ENCODE measurements at regions not wholly inside any gene's neighbourhood (a gene's known extent, or its start where the extent isn't known, plus 50 kb on each side); places are given as distances from the start of the nearest gene placed in this dataset.

GRCh38 chr15:67005294-67005996 is 60.0 kb upstream of the SMAD3 start:
- Histone ChIP-seq H3K27me3 (no peaks in the 10 kb centered on the region), H3K9me3 (no peaks in the 10 kb centered on the region), H3K4me3 (ENCODE audit: low read depth in 1 of 2, low read length in 1 of 2) (no peak overlapping the region), H3K27ac (no peak overlapping the region), H3K4me1 (ENCODE audit: control insufficient read depth in 1 of 2, insufficient read depth in 1 of 2, low read depth in 1 of 2, low read length in 1 of 2) (no peaks in the 10 kb centered on the region), H3K36me3 (no peaks in the 10 kb centered on the region)
- TF ChIP-seq, protein P1, sequence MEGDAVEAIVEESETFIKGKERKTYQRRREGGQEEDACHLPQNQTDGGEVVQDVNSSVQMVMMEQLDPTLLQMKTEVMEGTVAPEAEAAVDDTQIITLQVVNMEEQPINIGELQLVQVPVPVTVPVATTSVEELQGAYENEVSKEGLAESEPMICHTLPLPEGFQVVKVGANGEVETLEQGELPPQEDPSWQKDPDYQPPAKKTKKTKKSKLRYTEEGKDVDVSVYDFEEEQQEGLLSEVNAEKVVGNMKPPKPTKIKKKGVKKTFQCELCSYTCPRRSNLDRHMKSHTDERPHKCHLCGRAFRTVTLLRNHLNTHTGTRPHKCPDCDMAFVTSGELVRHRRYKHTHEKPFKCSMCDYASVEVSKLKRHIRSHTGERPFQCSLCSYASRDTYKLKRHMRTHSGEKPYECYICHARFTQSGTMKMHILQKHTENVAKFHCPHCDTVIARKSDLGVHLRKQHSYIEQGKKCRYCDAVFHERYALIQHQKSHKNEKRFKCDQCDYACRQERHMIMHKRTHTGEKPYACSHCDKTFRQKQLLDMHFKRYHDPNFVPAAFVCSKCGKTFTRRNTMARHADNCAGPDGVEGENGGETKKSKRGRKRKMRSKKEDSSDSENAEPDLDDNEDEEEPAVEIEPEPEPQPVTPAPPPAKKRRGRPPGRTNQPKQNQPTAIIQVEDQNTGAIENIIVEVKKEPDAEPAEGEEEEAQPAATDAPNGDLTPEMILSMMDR (IDR thresholded peaks at IDR 0.05): no peak

GRCh38 chr15:67006083-67007065 is 59.0 kb upstream of the SMAD3 start:
- no peaks in the 10 kb centered on the region for H3K36me3 ChIP-seq
- no peaks in the 10 kb centered on the region for H3K9me3 ChIP-seq
- no peaks in the 10 kb centered on the region for H3K27me3 ChIP-seq
- no peaks in the 10 kb centered on the region for H3K4me1 ChIP-seq (ENCODE audit: control insufficient read depth in 1 of 2, insufficient read depth in 1 of 2, low read depth in 1 of 2, low read length in 1 of 2)
- no peak overlapping the region for H3K27ac ChIP-seq
- TF ChIP-seq, protein P1 (IDR thresholded peaks at IDR 0.05): no peak
- no peak overlapping the region for H3K4me3 ChIP-seq (ENCODE audit: low read depth in 1 of 2, low read length in 1 of 2)

DNA sequence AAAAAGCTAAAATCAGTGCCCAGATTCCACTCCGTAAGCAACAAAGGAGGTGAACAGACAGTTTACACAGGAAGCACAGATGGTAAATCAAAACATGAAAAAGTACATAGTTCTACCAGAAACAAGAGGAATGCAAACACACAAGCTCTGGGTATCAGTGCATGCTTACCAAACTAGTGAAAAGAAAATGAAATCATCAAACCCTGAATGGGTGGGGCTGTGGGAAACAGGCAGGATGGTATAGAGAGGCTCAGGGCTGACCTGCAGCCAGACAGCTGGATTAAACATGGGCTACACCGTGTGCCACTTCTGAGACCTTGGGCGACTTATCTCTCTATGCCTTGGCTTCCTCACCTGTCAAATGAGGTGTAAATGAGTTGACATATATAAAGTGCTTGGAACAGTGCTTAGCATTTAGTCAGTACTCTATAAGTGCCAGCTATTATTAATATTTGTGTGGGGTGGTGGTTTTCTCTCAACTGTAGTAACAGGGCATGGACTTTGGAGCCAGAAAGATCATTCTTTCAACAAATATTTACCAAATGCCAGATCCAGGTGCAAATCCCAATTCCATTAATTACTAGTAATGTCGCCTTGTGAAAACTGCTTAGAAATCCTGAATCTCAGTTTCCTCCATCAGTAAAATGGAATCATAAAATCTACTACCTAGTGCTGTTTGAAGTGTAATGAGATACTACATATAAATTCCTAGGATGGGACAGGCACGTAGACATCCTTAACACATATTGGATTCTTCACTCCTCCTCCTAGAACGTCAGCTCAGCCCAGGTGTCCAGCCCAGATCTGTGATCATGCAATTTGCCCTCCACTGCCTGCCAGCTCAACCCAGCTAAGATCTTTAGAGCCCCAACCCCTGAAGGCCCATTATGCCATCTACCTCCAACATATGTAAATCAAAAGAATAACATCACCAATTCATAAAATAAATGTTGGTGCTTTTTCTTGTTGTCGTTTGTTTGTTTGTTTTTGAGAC is 55.5 kb upstream of the SMAD3 start:
- Histone ChIP-seq H3K27me3 (no peaks in the 10 kb centered on the region), H3K4me3 (ENCODE audit: low read depth in 1 of 2, low read length in 1 of 2) (no peak overlapping the region), H3K4me1 (ENCODE audit: control insufficient read depth in 1 of 2, insufficient read depth in 1 of 2, low read depth in 1 of 2, low read length in 1 of 2) (no peaks in the 10 kb centered on the region), H3K27ac (no peak overlapping the region), H3K36me3 (no peaks in the 10 kb centered on the region), H3K9me3 (no peaks in the 10 kb centered on the region)
- TF ChIP-seq, protein P1 (IDR thresholded peaks at IDR 0.05): no peak

- no peak overlapping the region for H3K4me3 ChIP-seq (ENCODE audit: low read depth in 1 of 2, low read length in 1 of 2)
- TF ChIP-seq, protein P1 (IDR thresholded peaks at IDR 0.05): no peak
- H3K9me3 ChIP-seq: no peaks in the 10 kb centered on the region
- H3K4me1 ChIP-seq (ENCODE audit: control insufficient read depth in 1 of 2, insufficient read depth in 1 of 2, low read depth in 1 of 2, low read length in 1 of 2): peaks cover 3 to 4% of the 10 kb centered on the region in 2 experiments
- H3K27ac ChIP-seq: no peak overlapping the region
- H3K27me3 ChIP-seq: no peaks in the 10 kb centered on the region
- H3K36me3 ChIP-seq: no peaks in the 10 kb centered on the region
These were observed 54.3 kb upstream of the SMAD3 start for GRCh38 chr15:67010898-67011616.
